ENCODE measurements at regions not wholly inside any gene's neighbourhood (a gene's known extent, or its start where the extent isn't known, plus 50 kb on each side); places are given as distances from the start of the nearest gene placed in this dataset.

- intact Hi-C loops (cut with DNase I), result no loop called here
- Histone ChIP-seq H3K4me3 (no peak overlapping the region), H3K27me3 (peaks cover 0 to 3% (median 0%) of the 10 kb centered on the region in 7 donors), H3K27ac (no peak overlapping the region), H3K9me3 (no peaks in the 10 kb centered on the region), H3K4me1 (peaks cover 0 to 6% (median 0%) of the 10 kb centered on the region in 9 donors), H3K36me3 (no peaks in the 10 kb centered on the region)
- peak in 8 of 9 donors; percentile 14 to 67 (median 46) for TF ChIP-seq CTCF (IDR thresholded peaks at IDR 0.05)
- 56 to 57% methylated on average over 13 of the region's 13 CpGs for WGBS, 2 donors
- DNase-seq, result peak in 1 of 2 donors; percentile 13
- peak in 4 of 8 donors; percentile 46 to 58 (median 57) for ATAC-seq
These were observed 80.9 kb downstream of the NABP1 start for GRCh38 chr2:191758518-191759507.

GRCh38 chr2:191759680-191760079 is 81.7 kb downstream of the NABP1 start:
- H3K4me3 ChIP-seq, result no peak overlapping the region
- no peaks in the 10 kb centered on the region for H3K36me3 ChIP-seq
- H3K27ac ChIP-seq, result no peak overlapping the region
- intact Hi-C loops (cut with DNase I), result no loop called here
- DNase-seq, result no peak
- peaks cover 0 to 6% (median 0%) of the 10 kb centered on the region in 9 donors for H3K4me1 ChIP-seq
- peaks cover 0 to 3% (median 0%) of the 10 kb centered on the region in 7 donors for H3K27me3 ChIP-seq
- 92 to 96% methylated on average over 4 of the region's 4 CpGs for WGBS, 2 donors
- no peak for ATAC-seq
- H3K9me3 ChIP-seq, result no peaks in the 10 kb centered on the region
- TF ChIP-seq CTCF (IDR thresholded peaks at IDR 0.05), result no peak

GRCh38 chr2:191760655-191761262 is 82.8 kb downstream of the NABP1 start:
- no peak for TF ChIP-seq CTCF (IDR thresholded peaks at IDR 0.05)
- H3K4me3 ChIP-seq, result no peak overlapping the region
- H3K36me3 ChIP-seq, result no peaks in the 10 kb centered on the region
- intact Hi-C loops (cut with DNase I), result no loop called here
- H3K27me3 ChIP-seq, result no peaks in the 10 kb centered on the region
- no peak overlapping the region for H3K27ac ChIP-seq
- WGBS, 2 donors, result 65% methylated on average over 4 of the region's 4 CpGs
- H3K4me1 ChIP-seq, result peaks cover 0 to 6% (median 0%) of the 10 kb centered on the region in 9 donors
- no peaks in the 10 kb centered on the region for H3K9me3 ChIP-seq
- ATAC-seq, result no peak
- no peak for DNase-seq

- intact Hi-C loops (cut with DNase I), result no loop called here
- Histone ChIP-seq H3K4me1 (no peaks in the 10 kb centered on the region), H3K4me3 (no peak overlapping the region), H3K9me3 (peaks cover 0 to 19% (median 0%) of the 10 kb centered on the region in 11 donors), H3K36me3 (no peaks in the 10 kb centered on the region), H3K27ac (no peak overlapping the region), H3K27me3 (no peaks in the 10 kb centered on the region)
- no peak for TF ChIP-seq CTCF (IDR thresholded peaks at IDR 0.05)
- ATAC-seq (no peak), DNase-seq (no peak)
- WGBS, 2 donors, result 79 to 84% methylated on average over 4 of the region's 4 CpGs
These were observed 73.8 kb downstream of the CAVIN2 start for GRCh38 chr2:191773136-191773535.

Measured in heart right ventricle (tissue), 16 donors.